Prostate gland (tissue), 2 donors: ENCODE measurements at regions not wholly inside any gene's neighbourhood (a gene's known extent, or its start where the extent isn't known, plus 50 kb on each side); places are given as distances from the start of the nearest gene placed in this dataset.

Source experiments
- DNase-seq: peaks from one replicate; pipeline ENCODE4 v3.0.0-alpha.2; 2019; ENCODE audit warnings: low spot score
- H3K27ac ChIP-seq, 2 donors: fragments of 200-600 bp; sonication (generic); 2 replicates each; pipeline ENCODE4 v1.5.1; 2017 to 2019
- H3K27me3 ChIP-seq: fragments of 200-600 bp; sonication (generic); replicated peaks from 2 replicates; pipeline ENCODE4 v1.5.1; 2019; ENCODE audit not compliant: insufficient read depth
- H3K36me3 ChIP-seq, 2 donors: fragments of 200-600 bp; sonication (generic); 1 replicate in 1 of 2; 2 replicates in 1 of 2; pipeline versions ENCODE4 v1.5.1 to v1.8.1; 2017 to 2019
- H3K4me1 ChIP-seq: fragments of 200-600 bp; sonication (generic); replicated peaks from 2 replicates; pipeline ENCODE4 v1.5.1; 2019
- H3K4me3 ChIP-seq, 2 donors: fragments of 200-600 bp; sonication (generic); 2 replicates each; pipeline ENCODE4 v1.5.1; 2017 to 2019
- H3K9me3 ChIP-seq: fragments of 200-600 bp; sonication (generic); 2 replicates; pipeline ENCODE4 v1.5.1; 2017
- POLR2A ChIP-seq: fragments of 450-650 bp; IDR thresholded peaks from one replicate; pipeline ENCODE4 v1.6.1; 2016; ENCODE audit warnings: antibody characterized with exemption, mild to moderate bottlenecking
- POLR2AphosphoS5 ChIP-seq: sonication (generic); formaldehyde crosslinking; IDR thresholded peaks from one replicate; pipeline ENCODE4 v1.6.1; 2017; ENCODE audit warnings: antibody characterized with exemption
- WGBS: methylation state at CpG from one replicate; pipeline ENCODE4 v1.1.5; 2018; 5-methylcytosine and 5-hydroxymethylcytosine counted together
- intact Hi-C: fragments of 100-400 bp; cut with DNase I; formaldehyde crosslinking; loops from one replicate; pipeline ENCODE4 v1.14.2; 2022
- TF ChIP-seq, protein P1 (sequence below), 4 experiments: fragments of 200-600 bp in 2 of 4; fragments of 450-650 bp in 2 of 4; sonication (generic) in 2 of 4; IDR thresholded peaks; 1 replicate in 3 of 4; 2 replicates in 1 of 4; pipeline ENCODE4 v1.5.1; 2016 to 2019; ENCODE audit warnings: antibody characterized with exemption in 4 of 4, mild to moderate bottlenecking in 2 of 4, moderate library complexity in 2 of 4

DNA sequence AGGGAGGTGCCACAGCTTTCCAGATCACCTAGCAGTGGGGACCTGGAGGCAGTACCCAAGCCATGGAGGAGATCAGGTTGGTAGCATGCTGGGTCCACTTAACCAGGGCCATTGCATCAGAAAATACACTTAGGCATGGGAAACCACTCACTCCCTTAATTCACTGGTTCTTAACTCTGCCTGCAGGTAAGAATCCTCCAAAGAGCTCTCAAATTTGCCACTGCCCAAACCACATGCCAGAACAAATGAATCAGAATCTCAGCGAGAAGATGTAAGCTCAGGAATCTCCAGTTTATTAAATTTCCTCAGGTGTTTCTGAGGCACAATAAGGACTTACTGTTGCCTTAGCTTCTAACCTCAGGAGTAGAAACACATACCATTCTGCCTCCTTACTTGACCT, 327.7 kb upstream of the RASGEF1B start:
- WGBS: 85% methylated on average over 1 of the region's 1 CpG
- no peak overlapping the region for H3K27ac ChIP-seq
- no peaks in the 10 kb centered on the region for H3K36me3 ChIP-seq
- no peak for DNase-seq
- TF ChIP-seq POLR2AphosphoS5 (no peak), POLR2A (no peak)
- TF ChIP-seq, protein P1, sequence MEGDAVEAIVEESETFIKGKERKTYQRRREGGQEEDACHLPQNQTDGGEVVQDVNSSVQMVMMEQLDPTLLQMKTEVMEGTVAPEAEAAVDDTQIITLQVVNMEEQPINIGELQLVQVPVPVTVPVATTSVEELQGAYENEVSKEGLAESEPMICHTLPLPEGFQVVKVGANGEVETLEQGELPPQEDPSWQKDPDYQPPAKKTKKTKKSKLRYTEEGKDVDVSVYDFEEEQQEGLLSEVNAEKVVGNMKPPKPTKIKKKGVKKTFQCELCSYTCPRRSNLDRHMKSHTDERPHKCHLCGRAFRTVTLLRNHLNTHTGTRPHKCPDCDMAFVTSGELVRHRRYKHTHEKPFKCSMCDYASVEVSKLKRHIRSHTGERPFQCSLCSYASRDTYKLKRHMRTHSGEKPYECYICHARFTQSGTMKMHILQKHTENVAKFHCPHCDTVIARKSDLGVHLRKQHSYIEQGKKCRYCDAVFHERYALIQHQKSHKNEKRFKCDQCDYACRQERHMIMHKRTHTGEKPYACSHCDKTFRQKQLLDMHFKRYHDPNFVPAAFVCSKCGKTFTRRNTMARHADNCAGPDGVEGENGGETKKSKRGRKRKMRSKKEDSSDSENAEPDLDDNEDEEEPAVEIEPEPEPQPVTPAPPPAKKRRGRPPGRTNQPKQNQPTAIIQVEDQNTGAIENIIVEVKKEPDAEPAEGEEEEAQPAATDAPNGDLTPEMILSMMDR (IDR thresholded peaks at IDR 0.05): no peak
- no peak overlapping the region for H3K4me3 ChIP-seq
- H3K9me3 ChIP-seq: no peaks in the 10 kb centered on the region
- no peaks in the 10 kb centered on the region for H3K4me1 ChIP-seq
- no peaks in the 10 kb centered on the region for H3K27me3 ChIP-seq
- intact Hi-C loops: no loop called here

- H3K4me1 ChIP-seq: no peaks in the 10 kb centered on the region
- TF ChIP-seq, protein P1 (IDR thresholded peaks at IDR 0.05): no peak
- TF ChIP-seq POLR2AphosphoS5 (no peak), POLR2A (no peak)
- no peaks in the 10 kb centered on the region for H3K27me3 ChIP-seq
- H3K27ac ChIP-seq: no peak overlapping the region
- WGBS: 97% methylated on average over 1 of the region's 1 CpG
- H3K36me3 ChIP-seq: no peaks in the 10 kb centered on the region
- intact Hi-C loops: no loop called here
- H3K4me3 ChIP-seq: no peak overlapping the region
- H3K9me3 ChIP-seq: no peaks in the 10 kb centered on the region
- DNase-seq: no peak
Measured at GRCh38 chr4:81796790-81797528, 325.3 kb upstream of the RASGEF1B start.

DNA sequence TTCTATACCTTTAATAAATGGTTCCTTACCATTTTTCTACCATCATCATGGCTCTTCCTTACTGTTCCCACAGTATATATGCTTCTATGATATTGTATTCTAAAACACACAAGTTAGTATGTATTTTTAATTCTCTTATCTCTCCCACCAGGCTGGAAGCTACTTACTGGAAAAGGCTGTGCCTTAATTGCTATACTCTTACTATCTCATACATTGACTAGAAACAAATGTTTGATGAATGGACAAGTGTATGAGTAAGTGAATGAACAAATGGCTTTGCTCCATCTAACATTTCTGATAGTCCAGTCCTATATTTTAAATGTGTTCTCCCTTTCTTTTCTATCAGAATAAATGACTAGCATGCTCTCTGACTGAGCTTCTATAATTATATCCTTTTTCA, 320.8 kb upstream of the RASGEF1B start:
- TF ChIP-seq POLR2AphosphoS5: no peak
- no peaks in the 10 kb centered on the region for H3K36me3 ChIP-seq
- no peaks in the 10 kb centered on the region for H3K9me3 ChIP-seq

GRCh38 chr4:81790477-81790876, 318.8 kb upstream of the RASGEF1B start:
- TF ChIP-seq, protein P1 (IDR thresholded peaks at IDR 0.05): no peak
- TF ChIP-seq POLR2AphosphoS5 (no peak), POLR2A (no peak)
- H3K27me3 ChIP-seq: no peaks in the 10 kb centered on the region
- H3K4me1 ChIP-seq: no peaks in the 10 kb centered on the region
- H3K36me3 ChIP-seq: no peaks in the 10 kb centered on the region
- intact Hi-C loops: no loop called here
- no peak overlapping the region for H3K4me3 ChIP-seq
- H3K9me3 ChIP-seq: no peaks in the 10 kb centered on the region
- 80% methylated on average over 2 of the region's 2 CpGs for WGBS
- DNase-seq: no peak
- no peak overlapping the region for H3K27ac ChIP-seq

More for the DNA sequence above, 320.8 kb upstream of the RASGEF1B start:
- Histone ChIP-seq H3K4me1 (no peaks in the 10 kb centered on the region), H3K27me3 (no peaks in the 10 kb centered on the region), H3K27ac (no peak overlapping the region), H3K4me3 (no peak overlapping the region)
- no peak for DNase-seq
- intact Hi-C loops: no loop called here

- 72% methylated on average over 5 of the region's 5 CpGs for WGBS
- H3K4me1 ChIP-seq: no peaks in the 10 kb centered on the region
- H3K9me3 ChIP-seq: no peaks in the 10 kb centered on the region
- H3K27ac ChIP-seq: no peak overlapping the region
- TF ChIP-seq, protein P1 (IDR thresholded peaks at IDR 0.05): no peak
- TF ChIP-seq POLR2AphosphoS5 (no peak), POLR2A (no peak)
- H3K27me3 ChIP-seq: no peaks in the 10 kb centered on the region
- H3K36me3 ChIP-seq: no peaks in the 10 kb centered on the region
- no peak overlapping the region for H3K4me3 ChIP-seq
- DNase-seq: no peak
- intact Hi-C loops: no loop called here
Measured at GRCh38 chr4:81789741-81790399, 318.2 kb upstream of the RASGEF1B start.
